Ovary (tissue), 7 donors: ENCODE measurements at regions not wholly inside any gene's neighbourhood (a gene's known extent, or its start where the extent isn't known, plus 50 kb on each side); places are given as distances from the start of the nearest gene placed in this dataset.

Experiments used
- DNase-seq, 5 donors: peaks; one replicate each; pipeline ENCODE4 v3.0.0-alpha.2; 2019 to 2020
- H3K27ac ChIP-seq, 2 donors: fragments of 200-600 bp; one replicate each; pipeline versions ENCODE4 v1.5.1 to v1.8.0; 2019 to 2022
- H3K27me3 ChIP-seq: fragments of 200-600 bp; one replicate; pipeline ENCODE4 v1.8.0; 2022
- H3K36me3 ChIP-seq: fragments of 200-600 bp; sonication (generic); one replicate; pipeline ENCODE4 v1.5.1; 2019
- H3K4me1 ChIP-seq: one replicate; pipeline ENCODE4 v1.8.1; 2013; ENCODE audit warnings: mild to moderate bottlenecking, moderate library complexity; ENCODE audit not compliant: insufficient read depth
- H3K4me3 ChIP-seq: fragments of 200-600 bp; sonication (generic); one replicate; pipeline ENCODE4 v1.5.1; 2017
- H3K9me3 ChIP-seq, 2 donors: fragments of 200-600 bp in 1 of 2; sonication (generic) in 1 of 2; one replicate each; pipeline versions ENCODE4 v1.5.1 to v1.8.1; 2013 to 2019; ENCODE audit warnings: mild to moderate bottlenecking in 1 of 2, moderate library complexity in 1 of 2
- EP300 ChIP-seq: sonication (generic); formaldehyde crosslinking; IDR thresholded peaks from one replicate; pipeline ENCODE4 v1.6.1; 2017; ENCODE audit warnings: antibody characterized with exemption
- POLR2A ChIP-seq: fragments of 450-650 bp; IDR thresholded peaks from one replicate; pipeline ENCODE4 v1.6.1; 2017; ENCODE audit warnings: antibody characterized with exemption, mild to moderate bottlenecking, moderate library complexity
- WGBS, 3 donors: extraction: QIAGEN DNeasy Blood & Tissue Kit in 1 of 3; methylation state at CpG; one replicate each; pipeline versions ENCODE4 v1.1.5 to v1.1.7; 2013 to 2017; 5-methylcytosine and 5-hydroxymethylcytosine counted together
- intact Hi-C, 4 donors: fragments of 100-400 bp; cut with DNase I; formaldehyde crosslinking; loops; one replicate each; pipeline versions ENCODE4 v1.11.0 to v1.15.1; 2022 to 2023
- TF ChIP-seq, protein P1 (sequence below), 3 donors: fragments of 450-650 bp in 2 of 3; fragments of 200-600 bp in 1 of 3; IDR thresholded peaks; one replicate each; pipeline versions ENCODE4 v1.5.1 to v1.8.0; 2016 to 2022; ENCODE audit warnings: antibody characterized with exemption in 3 of 3, mild to moderate bottlenecking in 1 of 3
- donor health status: DM: no; HTN: no; CAD: no; lungs with moderate emphysema.
- donor health status: DM: no; HTN: no; CAD: no.
- donor health status: Bipolar disorder and iron deficiency.
- donor health status: DM: no; HTN: no; CAD: no.
- donor health status: DM: yes; HTN: yes; CAD: no.

DNA sequence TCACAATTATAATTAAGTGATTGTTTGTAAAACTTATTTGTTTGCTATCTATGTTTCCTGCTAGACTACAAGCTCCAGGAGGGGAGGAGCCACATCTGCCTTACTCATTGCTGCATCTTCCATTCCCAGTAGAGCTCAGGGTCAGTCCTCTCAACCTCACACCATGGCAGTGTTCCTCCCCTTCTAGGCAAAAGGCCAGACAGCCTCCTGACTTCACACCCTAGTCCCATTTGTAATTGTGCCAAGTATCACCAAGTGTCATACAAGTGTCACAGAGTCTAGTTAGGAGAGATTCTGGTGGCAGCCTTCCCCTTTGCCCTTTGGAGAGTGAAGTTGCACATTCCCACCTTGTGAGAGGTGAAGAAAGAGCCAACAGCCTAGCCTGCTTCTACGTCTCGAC is 490.4 kb downstream of the INSC start:
- no peak overlapping the region for H3K4me3 ChIP-seq
- H3K36me3 ChIP-seq, result no peaks in the 10 kb centered on the region
- no peaks in the 10 kb centered on the region for H3K27me3 ChIP-seq
- H3K9me3 ChIP-seq, result no peaks in the 10 kb centered on the region
- 90 to 94% (median 92%) methylated on average over 2 of the region's 2 CpGs for WGBS, 3 donors
- no peak for DNase-seq
- no peak overlapping the region for H3K27ac ChIP-seq
- intact Hi-C loops, result no loop called here
- TF ChIP-seq EP300, result no peak
- no peaks in the 10 kb centered on the region for H3K4me1 ChIP-seq

DNA sequence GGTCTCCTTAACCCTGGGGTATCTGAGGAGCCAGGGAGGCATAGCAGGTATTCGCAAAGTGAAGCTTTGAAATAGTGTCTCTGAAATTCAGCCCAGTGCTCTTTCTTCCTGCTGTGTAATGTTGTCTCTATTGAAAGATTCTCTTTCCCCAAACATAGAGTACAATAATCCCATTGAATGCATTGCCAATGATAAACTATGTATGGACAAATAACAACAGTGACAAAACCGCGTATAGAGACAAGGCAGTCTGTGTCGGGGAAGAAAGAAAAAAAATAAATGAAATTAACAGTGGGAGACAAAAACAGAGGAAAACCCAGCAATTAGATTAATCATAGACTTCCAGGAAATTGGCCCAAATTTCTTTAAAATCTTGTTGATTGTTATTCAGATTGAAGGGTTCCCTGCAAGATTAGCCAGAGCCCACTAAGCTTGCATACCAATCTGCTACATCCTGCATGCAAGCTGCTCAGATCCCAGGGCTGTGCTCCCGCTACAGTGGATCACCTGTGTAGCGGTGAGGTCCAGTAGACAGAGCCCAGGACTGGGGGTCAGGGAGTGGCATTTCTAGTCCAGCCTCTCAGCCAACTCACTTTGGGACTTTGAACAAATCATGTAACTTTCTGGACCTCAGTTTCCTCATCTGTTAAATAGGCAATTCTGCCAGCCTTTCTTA is 492.8 kb downstream of the INSC start:
- DNase-seq, result no peak
- 84 to 91% (median 88%) methylated on average over 6 of the region's 6 CpGs for WGBS, 3 donors
- TF ChIP-seq, protein P1, sequence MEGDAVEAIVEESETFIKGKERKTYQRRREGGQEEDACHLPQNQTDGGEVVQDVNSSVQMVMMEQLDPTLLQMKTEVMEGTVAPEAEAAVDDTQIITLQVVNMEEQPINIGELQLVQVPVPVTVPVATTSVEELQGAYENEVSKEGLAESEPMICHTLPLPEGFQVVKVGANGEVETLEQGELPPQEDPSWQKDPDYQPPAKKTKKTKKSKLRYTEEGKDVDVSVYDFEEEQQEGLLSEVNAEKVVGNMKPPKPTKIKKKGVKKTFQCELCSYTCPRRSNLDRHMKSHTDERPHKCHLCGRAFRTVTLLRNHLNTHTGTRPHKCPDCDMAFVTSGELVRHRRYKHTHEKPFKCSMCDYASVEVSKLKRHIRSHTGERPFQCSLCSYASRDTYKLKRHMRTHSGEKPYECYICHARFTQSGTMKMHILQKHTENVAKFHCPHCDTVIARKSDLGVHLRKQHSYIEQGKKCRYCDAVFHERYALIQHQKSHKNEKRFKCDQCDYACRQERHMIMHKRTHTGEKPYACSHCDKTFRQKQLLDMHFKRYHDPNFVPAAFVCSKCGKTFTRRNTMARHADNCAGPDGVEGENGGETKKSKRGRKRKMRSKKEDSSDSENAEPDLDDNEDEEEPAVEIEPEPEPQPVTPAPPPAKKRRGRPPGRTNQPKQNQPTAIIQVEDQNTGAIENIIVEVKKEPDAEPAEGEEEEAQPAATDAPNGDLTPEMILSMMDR (IDR thresholded peaks at IDR 0.05), result no peak
- no peak for TF ChIP-seq POLR2A
- TF ChIP-seq EP300, result no peak
- no peaks in the 10 kb centered on the region for H3K4me1 ChIP-seq
- no peak overlapping the region for H3K27ac ChIP-seq
- H3K9me3 ChIP-seq, result no peaks in the 10 kb centered on the region
- no peak overlapping the region for H3K4me3 ChIP-seq
- intact Hi-C loops, result no loop called here
- no peaks in the 10 kb centered on the region for H3K27me3 ChIP-seq
- no peaks in the 10 kb centered on the region for H3K36me3 ChIP-seq

DNA sequence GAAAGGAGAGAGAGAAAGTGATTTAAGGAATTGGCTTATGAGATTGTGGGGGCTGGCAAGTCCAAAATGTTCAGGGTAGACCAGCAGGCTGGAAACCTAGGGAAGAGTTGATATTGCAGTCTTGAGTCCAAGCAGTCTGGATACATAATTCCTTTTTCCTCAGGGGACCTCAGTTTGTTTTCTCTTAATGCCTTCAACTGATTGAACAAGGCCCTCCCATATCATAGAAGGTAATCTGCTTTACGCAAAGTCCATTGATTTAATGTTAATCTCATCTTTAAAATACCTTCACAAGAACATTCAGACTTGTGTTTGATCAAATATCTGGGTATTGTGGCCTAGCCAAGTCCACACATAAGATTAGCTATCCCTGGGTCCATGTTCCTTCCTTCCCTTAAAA is 494.7 kb downstream of the INSC start:
- 97 to 100% (median 100%) methylated on average over 1 of the region's 1 CpG for WGBS, 3 donors
- no peak for DNase-seq
- H3K9me3 ChIP-seq, result no peaks in the 10 kb centered on the region
- intact Hi-C loops, result no loop called here
- H3K27ac ChIP-seq, result no peak overlapping the region
- H3K36me3 ChIP-seq, result no peaks in the 10 kb centered on the region
- H3K4me1 ChIP-seq, result no peaks in the 10 kb centered on the region
- H3K4me3 ChIP-seq, result no peak overlapping the region
- H3K27me3 ChIP-seq, result no peaks in the 10 kb centered on the region
- TF ChIP-seq, protein P1 (IDR thresholded peaks at IDR 0.05), result no peak
- no peak for TF ChIP-seq EP300

DNA sequence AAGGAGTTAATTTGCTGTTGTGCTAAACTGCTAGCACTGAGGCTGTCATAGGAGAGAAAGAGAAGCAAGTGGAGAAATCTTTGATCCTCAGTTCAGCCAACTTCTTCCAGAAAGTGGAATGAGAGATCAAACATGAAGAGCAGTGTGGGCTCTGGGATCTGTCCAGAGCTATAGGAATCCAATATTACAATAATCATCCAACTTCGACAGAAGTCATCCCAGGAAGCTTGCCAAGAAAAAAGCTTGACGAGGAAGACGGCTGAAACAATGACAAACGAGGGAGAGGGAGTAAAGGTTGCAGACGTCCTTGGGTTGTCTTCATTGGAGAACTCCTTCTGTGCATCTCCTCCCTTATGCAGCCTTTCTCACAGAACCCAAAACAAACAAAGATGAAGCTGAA is 496.2 kb downstream of the INSC start:
- TF ChIP-seq POLR2A (no peak), EP300 (no peak)
- TF ChIP-seq, protein P1 (IDR thresholded peaks at IDR 0.05), result no peak
- Histone ChIP-seq H3K9me3 (no peaks in the 10 kb centered on the region), H3K27me3 (no peaks in the 10 kb centered on the region), H3K4me3 (no peak overlapping the region), H3K27ac (no peak overlapping the region), H3K4me1 (no peaks in the 10 kb centered on the region), H3K36me3 (no peaks in the 10 kb centered on the region)
- 7 to 13% (median 10%) methylated on average over 5 of the region's 5 CpGs for WGBS, 3 donors
- intact Hi-C loops, result no loop called here
- DNase-seq, result no peak

DNA sequence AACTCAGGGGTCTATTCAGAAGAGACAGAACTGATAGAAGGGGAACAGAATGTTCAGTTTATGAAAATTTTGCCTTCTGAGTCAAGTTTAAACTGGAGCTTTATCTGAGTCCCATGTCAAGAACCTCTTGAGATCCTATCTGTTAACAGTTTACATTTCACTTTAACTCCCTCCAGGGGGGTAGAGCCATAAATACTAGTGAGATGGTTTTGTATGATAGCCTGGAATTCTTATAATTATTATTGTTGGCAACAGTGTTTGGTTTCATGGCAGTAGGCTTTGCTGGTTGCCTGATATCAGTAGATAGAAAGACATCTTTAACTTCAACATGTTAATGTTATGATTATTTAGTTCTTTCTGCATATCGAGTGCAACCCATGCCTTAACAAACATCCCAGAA is 498.5 kb downstream of the INSC start:
- H3K27me3 ChIP-seq, result no peaks in the 10 kb centered on the region
- no peaks in the 10 kb centered on the region for H3K36me3 ChIP-seq
- no peak overlapping the region for H3K27ac ChIP-seq
- WGBS, 3 donors, result 27 to 39% (median 36%) methylated on average over 1 of the region's 1 CpG
- H3K9me3 ChIP-seq, result no peaks in the 10 kb centered on the region
- intact Hi-C loops, result no loop called here
- H3K4me1 ChIP-seq, result no peaks in the 10 kb centered on the region
- no peak for DNase-seq
- no peak overlapping the region for H3K4me3 ChIP-seq
- TF ChIP-seq POLR2A, result no peak
- TF ChIP-seq, protein P1 (IDR thresholded peaks at IDR 0.05), result no peak
- no peak for TF ChIP-seq EP300
